Sigmoid colon (tissue), 4 donors: ENCODE measurements at regions not wholly inside any gene's neighbourhood (a gene's known extent, or its start where the extent isn't known, plus 50 kb on each side); places are given as distances from the start of the nearest gene placed in this dataset.

Source experiments
- EP300 ChIP-seq, 4 donors: sonication (generic); formaldehyde crosslinking; IDR thresholded peaks; one replicate each; pipeline ENCODE4 v1.6.1; 2017; ENCODE audit warnings: antibody characterized with exemption in 4 of 4
- POLR2A ChIP-seq, 2 donors: fragments of 450-650 bp; IDR thresholded peaks; one replicate each; pipeline ENCODE4 v1.6.1; 2016; ENCODE audit warnings: antibody characterized with exemption in 2 of 2, mild to moderate bottlenecking in 2 of 2, moderate library complexity in 2 of 2
- POLR2AphosphoS5 ChIP-seq, 4 donors: sonication (generic); formaldehyde crosslinking; IDR thresholded peaks; one replicate each; pipeline ENCODE4 v1.6.1; 2017; ENCODE audit warnings: antibody characterized with exemption in 4 of 4
- TF ChIP-seq, protein P1 (sequence below), 4 experiments: fragments of 450-650 bp in 3 of 4; fragments of 200-600 bp in 1 of 4; IDR thresholded peaks; one replicate each; pipeline ENCODE4 v1.5.1; 2016 to 2019; ENCODE audit warnings: antibody characterized with exemption in 4 of 4, mild to moderate bottlenecking in 3 of 4, moderate library complexity in 2 of 4

DNA sequence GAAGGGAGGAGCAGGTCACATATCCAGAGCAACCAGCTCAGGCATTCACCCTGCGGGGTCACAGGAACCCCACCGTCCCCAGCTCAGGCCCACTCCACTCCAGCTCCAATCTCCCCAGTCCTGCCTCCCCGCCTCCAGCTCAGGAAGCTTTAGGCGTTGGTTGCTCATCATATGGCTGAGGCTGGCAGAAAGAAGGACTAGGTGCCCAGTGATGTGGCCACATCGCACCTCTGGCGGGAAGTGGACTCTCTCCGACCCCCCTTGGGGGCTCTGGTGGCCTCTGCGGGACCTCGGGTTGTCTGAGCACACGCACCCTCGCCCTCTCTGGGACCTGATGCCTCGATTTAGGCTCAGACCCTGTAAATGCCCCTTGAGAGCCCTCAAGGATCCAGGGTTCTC, 187.7 kb downstream of the ZFP36L2 start:
- TF ChIP-seq, protein P1, sequence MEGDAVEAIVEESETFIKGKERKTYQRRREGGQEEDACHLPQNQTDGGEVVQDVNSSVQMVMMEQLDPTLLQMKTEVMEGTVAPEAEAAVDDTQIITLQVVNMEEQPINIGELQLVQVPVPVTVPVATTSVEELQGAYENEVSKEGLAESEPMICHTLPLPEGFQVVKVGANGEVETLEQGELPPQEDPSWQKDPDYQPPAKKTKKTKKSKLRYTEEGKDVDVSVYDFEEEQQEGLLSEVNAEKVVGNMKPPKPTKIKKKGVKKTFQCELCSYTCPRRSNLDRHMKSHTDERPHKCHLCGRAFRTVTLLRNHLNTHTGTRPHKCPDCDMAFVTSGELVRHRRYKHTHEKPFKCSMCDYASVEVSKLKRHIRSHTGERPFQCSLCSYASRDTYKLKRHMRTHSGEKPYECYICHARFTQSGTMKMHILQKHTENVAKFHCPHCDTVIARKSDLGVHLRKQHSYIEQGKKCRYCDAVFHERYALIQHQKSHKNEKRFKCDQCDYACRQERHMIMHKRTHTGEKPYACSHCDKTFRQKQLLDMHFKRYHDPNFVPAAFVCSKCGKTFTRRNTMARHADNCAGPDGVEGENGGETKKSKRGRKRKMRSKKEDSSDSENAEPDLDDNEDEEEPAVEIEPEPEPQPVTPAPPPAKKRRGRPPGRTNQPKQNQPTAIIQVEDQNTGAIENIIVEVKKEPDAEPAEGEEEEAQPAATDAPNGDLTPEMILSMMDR (IDR thresholded peaks at IDR 0.05) = no peak
- TF ChIP-seq EP300 (IDR thresholded peaks at IDR 0.05) (no peak), POLR2A (IDR thresholded peaks at IDR 0.05) (no peak), POLR2AphosphoS5 (IDR thresholded peaks at IDR 0.05) (no peak)
